Caki2 (cell line): ENCODE measurements at regions not wholly inside any gene's neighbourhood (a gene's known extent, or its start where the extent isn't known, plus 50 kb on each side); places are given as distances from the start of the nearest gene placed in this dataset.

Source experiments
- DNase-seq: peaks from one replicate; pipeline ENCODE4 v3.0.0-alpha.2; 2015; ENCODE audit warnings: low read depth
- in situ Hi-C: cut with HindIII; loops from 2 replicates; pipeline ENCODE4 v1.10.0; 2016; ENCODE audit warnings: low sequenced_read_pairs, low pct_unique_long_range_greater_than_20kb, mixed read lengths

- no peak for DNase-seq
- in situ Hi-C loops: no loop called here
These were observed 248.1 kb downstream of the MTERF1 start for GRCh38 chr7:91632234-91632940.

- in situ Hi-C loops: no loop called here
- DNase-seq: no peak
These were observed 247.5 kb downstream of the MTERF1 start for GRCh38 chr7:91633013-91633441.

GRCh38 chr7:91634485-91635177 is 245.9 kb downstream of the MTERF1 start:
- in situ Hi-C loops: no loop called here
- DNase-seq: no peak

- no peak for DNase-seq
- in situ Hi-C loops: no loop called here
These were observed 244.3 kb downstream of the MTERF1 start for GRCh38 chr7:91636129-91636724.

GRCh38 chr7:91636728-91637127 is 243.8 kb downstream of the MTERF1 start:
- no peak for DNase-seq
- in situ Hi-C loops: no loop called here

GRCh38 chr7:91644256-91644655 is 236.2 kb downstream of the MTERF1 start:
- DNase-seq: no peak
- in situ Hi-C loops: no loop called here

- in situ Hi-C loops: no loop called here
- DNase-seq: no peak
These were observed 235.0 kb downstream of the MTERF1 start for GRCh38 chr7:91645542-91645941.

- DNase-seq: no peak
- in situ Hi-C loops: no loop called here
These were observed 228.5 kb downstream of the MTERF1 start for GRCh38 chr7:91651986-91652385.

GRCh38 chr7:91653286-91653685 is 227.2 kb downstream of the MTERF1 start:
- in situ Hi-C loops: no loop called here
- DNase-seq: no peak

GRCh38 chr7:91655656-91656055 is 224.8 kb downstream of the MTERF1 start:
- in situ Hi-C loops: no loop called here
- DNase-seq: no peak

- in situ Hi-C loops: no loop called here
- no peak for DNase-seq
These were observed 223.7 kb downstream of the MTERF1 start for GRCh38 chr7:91656541-91657482.

- in situ Hi-C loops: no loop called here
- peak; percentile 1 for DNase-seq
These were observed 222.9 kb downstream of the MTERF1 start for GRCh38 chr7:91657483-91658071.

- no peak for DNase-seq
- in situ Hi-C loops: no loop called here
These were observed 221.4 kb downstream of the MTERF1 start for GRCh38 chr7:91659096-91659495.

GRCh38 chr7:91660734-91661356 is 219.7 kb downstream of the MTERF1 start:
- in situ Hi-C loops: no loop called here

GRCh38 chr7:91661727-91662126 is 218.8 kb downstream of the MTERF1 start:
- no peak for DNase-seq
- in situ Hi-C loops: no loop called here

More at GRCh38 chr7:91660734-91661356, 219.7 kb downstream of the MTERF1 start:
- no peak for DNase-seq

GRCh38 chr7:91668217-91668616 is 212.3 kb downstream of the MTERF1 start:
- in situ Hi-C loops: no loop called here

GRCh38 chr7:91671245-91671644 is 209.3 kb downstream of the MTERF1 start:
- in situ Hi-C loops: no loop called here
- no peak for DNase-seq

More at GRCh38 chr7:91668217-91668616, 212.3 kb downstream of the MTERF1 start:
- DNase-seq: no peak

GRCh38 chr7:91674470-91674869 is 206.0 kb downstream of the MTERF1 start:
- in situ Hi-C loops: no loop called here
- DNase-seq: no peak
